ENCODE measurements at regions not wholly inside any gene's neighbourhood (a gene's known extent, or its start where the extent isn't known, plus 50 kb on each side); places are given as distances from the start of the nearest gene placed in this dataset.

DNA sequence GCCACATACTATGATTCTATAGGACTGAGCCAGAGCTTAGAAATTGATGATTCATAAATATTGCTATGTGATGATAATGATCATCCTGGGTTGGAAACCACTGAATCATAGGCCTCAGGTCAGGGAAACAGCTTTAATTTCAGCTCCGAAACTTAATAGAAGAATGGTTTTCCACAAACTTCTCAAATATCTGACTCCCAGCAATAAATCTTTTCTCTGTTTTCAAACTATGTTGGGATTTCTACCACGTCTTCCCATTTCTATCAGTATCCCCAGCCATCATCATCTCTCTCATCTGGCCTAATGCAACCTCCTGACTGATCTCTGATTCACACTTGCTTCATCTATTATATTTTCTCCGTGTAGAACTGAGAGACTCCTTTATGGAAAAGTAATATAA lies 521.8 kb upstream of the AGA start:
- TF ChIP-seq EZH2 (optimal IDR thresholded peaks at IDR 0.05; ENCODE audit: low read depth, low read length) (no peak), EZH2phosphoT487 (IDR thresholded peaks at IDR 0.05; ENCODE audit: low read length) (no peak), CTCF (IDR thresholded peaks at IDR 0.05; ENCODE audit: low read length) (no peak)
- H4K20me1 ChIP-seq (ENCODE audit: insufficient read depth, low read length): no peaks in the 10 kb centered on the region
- no peak overlapping the region for H3K4me3 ChIP-seq (ENCODE audit: low read length)
- H2AFZ ChIP-seq (ENCODE audit: low read length): no peak overlapping the region
- H3K4me2 ChIP-seq (ENCODE audit: low read depth, low read length): no peak overlapping the region
- no peaks in the 10 kb centered on the region for H3K27me3 ChIP-seq (replicated peaks; ENCODE audit: insufficient read depth, low read length)
- no peak overlapping the region for H3K27ac ChIP-seq (ENCODE audit: low read length)
- no peak for DNase-seq
- no peaks in the 10 kb centered on the region for H3K79me2 ChIP-seq (ENCODE audit: low read length)
- H3K9me3 ChIP-seq (replicated peaks; ENCODE audit: insufficient read depth, low read length): no peaks in the 10 kb centered on the region
- H3K9me2 ChIP-seq (replicated peaks; ENCODE audit: insufficient read depth, low read length): no peaks in the 10 kb centered on the region
- H3F3A ChIP-seq (ENCODE audit: insufficient read depth, low read length): no peaks in the 10 kb centered on the region
- no peak overlapping the region for H3K9ac ChIP-seq (ENCODE audit: low read length)
- no peaks in the 10 kb centered on the region for H3K4me1 ChIP-seq (ENCODE audit: low read length)
- H3K36me3 ChIP-seq (replicated peaks; ENCODE audit: insufficient read depth, low read length): no peaks in the 10 kb centered on the region

DNA sequence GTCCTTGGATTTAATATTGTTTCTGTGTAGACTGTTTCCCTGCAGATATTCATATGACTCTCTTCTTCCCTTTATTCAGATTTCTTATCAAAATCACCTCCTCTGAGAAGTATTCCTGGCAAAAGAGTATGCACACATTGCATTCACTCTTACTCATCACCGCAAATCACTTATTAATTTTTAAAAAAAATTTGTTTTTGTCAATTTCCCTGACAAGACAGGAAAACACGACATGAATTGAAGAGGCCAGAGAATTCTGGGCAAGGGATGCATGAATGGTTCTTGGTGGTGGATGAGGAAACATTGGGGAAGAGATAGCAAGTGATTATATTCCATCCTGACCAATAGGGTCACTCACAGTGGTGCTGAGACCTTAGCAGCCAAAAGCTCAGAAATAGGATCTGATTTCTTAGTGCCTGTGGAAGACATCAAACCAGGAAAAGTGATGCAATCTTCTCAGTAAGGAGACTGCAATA lies 522.5 kb upstream of the AGA start:
- Histone ChIP-seq H3F3A (ENCODE audit: insufficient read depth, low read length) (no peaks in the 10 kb centered on the region), H3K9me3 (replicated peaks; ENCODE audit: insufficient read depth, low read length) (no peaks in the 10 kb centered on the region), H3K27ac (ENCODE audit: low read length) (no peak overlapping the region), H3K9ac (ENCODE audit: low read length) (no peak overlapping the region), H3K79me2 (ENCODE audit: low read length) (no peaks in the 10 kb centered on the region), H3K9me2 (replicated peaks; ENCODE audit: insufficient read depth, low read length) (no peaks in the 10 kb centered on the region), H3K36me3 (replicated peaks; ENCODE audit: insufficient read depth, low read length) (no peaks in the 10 kb centered on the region), H3K4me1 (ENCODE audit: low read length) (no peaks in the 10 kb centered on the region), H3K4me2 (ENCODE audit: low read depth, low read length) (no peak overlapping the region), H2AFZ (ENCODE audit: low read length) (no peak overlapping the region), H3K4me3 (ENCODE audit: low read length) (no peak overlapping the region), H3K27me3 (replicated peaks; ENCODE audit: insufficient read depth, low read length) (no peaks in the 10 kb centered on the region), H4K20me1 (ENCODE audit: insufficient read depth, low read length) (no peaks in the 10 kb centered on the region)
- TF ChIP-seq CTCF (IDR thresholded peaks at IDR 0.05; ENCODE audit: low read length) (no peak), EZH2phosphoT487 (IDR thresholded peaks at IDR 0.05; ENCODE audit: low read length) (no peak), EZH2 (optimal IDR thresholded peaks at IDR 0.05; ENCODE audit: low read depth, low read length) (no peak)
- DNase-seq: no peak

DNA sequence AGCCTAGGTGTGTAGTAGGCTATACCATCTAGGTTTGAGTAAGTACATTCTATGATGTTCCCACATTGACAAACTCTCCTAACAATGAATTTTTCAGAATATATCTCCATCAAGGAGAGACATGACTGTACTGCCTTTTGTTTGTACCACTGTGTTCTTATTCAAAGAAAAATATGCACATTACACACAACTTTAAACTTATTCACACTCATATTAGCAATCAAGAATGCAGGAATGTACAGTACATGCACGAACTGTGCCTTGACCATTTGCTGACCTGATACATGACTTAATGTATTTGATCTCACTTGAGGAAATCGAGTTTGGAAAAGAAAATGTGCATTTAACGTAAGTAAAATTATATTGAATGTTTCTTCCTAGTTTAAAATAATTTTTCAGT lies 525.1 kb upstream of the AGA start:
- H3K4me1 ChIP-seq (ENCODE audit: low read length): no peaks in the 10 kb centered on the region
- no peak overlapping the region for H3K9ac ChIP-seq (ENCODE audit: low read length)
- H3K9me3 ChIP-seq (replicated peaks; ENCODE audit: insufficient read depth, low read length): no peaks in the 10 kb centered on the region
- TF ChIP-seq CTCF (IDR thresholded peaks at IDR 0.05; ENCODE audit: low read length) (no peak), EZH2 (optimal IDR thresholded peaks at IDR 0.05; ENCODE audit: low read depth, low read length) (no peak), EZH2phosphoT487 (IDR thresholded peaks at IDR 0.05; ENCODE audit: low read length) (no peak)
- no peak overlapping the region for H2AFZ ChIP-seq (ENCODE audit: low read length)
- H3K36me3 ChIP-seq (replicated peaks; ENCODE audit: insufficient read depth, low read length): no peaks in the 10 kb centered on the region
- no peaks in the 10 kb centered on the region for H3F3A ChIP-seq (ENCODE audit: insufficient read depth, low read length)
- H3K4me3 ChIP-seq (ENCODE audit: low read length): no peak overlapping the region
- H3K27me3 ChIP-seq (replicated peaks; ENCODE audit: insufficient read depth, low read length): no peaks in the 10 kb centered on the region
- no peak for DNase-seq
- no peaks in the 10 kb centered on the region for H3K9me2 ChIP-seq (replicated peaks; ENCODE audit: insufficient read depth, low read length)
- H3K27ac ChIP-seq (ENCODE audit: low read length): no peak overlapping the region
- no peak overlapping the region for H3K4me2 ChIP-seq (ENCODE audit: low read depth, low read length)
- H4K20me1 ChIP-seq (ENCODE audit: insufficient read depth, low read length): no peaks in the 10 kb centered on the region
- no peaks in the 10 kb centered on the region for H3K79me2 ChIP-seq (ENCODE audit: low read length)

All from MM.1S (cell line).